M059J (cell line): ENCODE measurements at regions not wholly inside any gene's neighbourhood (a gene's known extent, or its start where the extent isn't known, plus 50 kb on each side); places are given as distances from the start of the nearest gene placed in this dataset.

Source experiments
- DNase-seq: peaks from one replicate; pipeline ENCODE4 v3.0.0-alpha.2; 2012; ENCODE audit warnings: low read depth

DNA sequence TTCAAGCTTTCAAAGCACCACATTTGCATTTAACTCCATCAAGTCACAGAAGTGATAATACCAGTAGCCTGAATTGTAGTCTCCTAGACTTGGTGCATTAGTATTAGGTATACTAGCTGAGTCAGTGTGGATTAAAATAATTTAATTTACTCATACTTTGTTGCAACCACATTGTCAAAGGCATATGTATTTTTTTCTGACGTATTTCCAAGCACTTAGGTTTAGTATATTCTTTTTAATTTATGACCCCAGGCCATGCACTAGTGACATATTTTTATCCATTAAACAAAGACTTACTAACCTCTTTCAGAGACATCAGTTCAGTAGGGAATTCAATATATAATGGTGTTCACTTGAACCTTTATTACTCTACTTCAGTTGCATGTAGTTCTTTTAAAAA, 1894.5 kb downstream of the NCAM2 start:
- no peak for DNase-seq

DNA sequence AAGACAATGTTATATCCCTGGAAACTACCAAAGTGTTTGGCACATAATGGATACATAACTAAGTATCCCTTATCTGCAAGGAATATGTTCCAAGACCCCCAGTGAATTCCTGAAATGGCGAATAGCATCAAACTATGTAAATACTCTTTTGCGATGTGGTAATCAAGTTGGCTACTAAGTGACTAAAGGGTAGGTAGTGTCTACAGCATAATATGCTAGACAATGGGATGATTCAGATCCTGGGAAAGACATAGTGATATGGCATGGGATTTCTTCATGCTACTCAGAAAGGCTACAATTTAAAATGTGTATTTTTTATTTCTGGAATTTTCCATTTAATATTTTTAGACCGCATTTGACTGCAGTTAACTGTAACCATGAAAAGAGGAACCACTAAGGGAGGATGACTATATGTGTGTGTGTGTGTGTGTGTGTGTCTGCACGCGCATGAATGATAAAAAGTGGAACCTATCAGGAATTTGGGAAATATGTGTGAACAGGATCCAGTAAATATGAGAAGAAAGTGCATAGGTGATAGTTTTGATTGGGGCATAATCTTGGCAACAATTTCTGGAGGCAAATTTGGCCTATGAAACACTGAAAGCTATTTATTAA, 1899.9 kb downstream of the NCAM2 start:
- DNase-seq = no peak

DNA sequence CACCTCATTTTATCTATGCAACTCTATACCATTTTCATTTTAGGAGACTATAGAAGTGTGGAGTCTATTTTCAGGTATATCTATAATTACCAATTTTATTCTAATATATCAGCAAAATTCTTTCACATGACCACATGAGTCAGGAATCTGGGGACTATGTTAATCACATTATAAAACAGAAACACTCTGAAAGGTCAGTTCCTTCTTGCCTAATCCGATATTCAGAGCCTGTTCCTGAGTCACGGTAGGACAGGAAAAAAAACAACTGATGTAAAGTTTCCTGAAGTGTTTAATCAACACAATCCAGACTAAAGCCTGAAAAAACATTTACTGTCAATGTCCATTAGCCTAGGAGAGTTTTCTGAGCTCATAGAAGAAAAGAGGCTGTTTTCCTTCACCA, 1902.3 kb downstream of the NCAM2 start:
- DNase-seq = no peak

DNA sequence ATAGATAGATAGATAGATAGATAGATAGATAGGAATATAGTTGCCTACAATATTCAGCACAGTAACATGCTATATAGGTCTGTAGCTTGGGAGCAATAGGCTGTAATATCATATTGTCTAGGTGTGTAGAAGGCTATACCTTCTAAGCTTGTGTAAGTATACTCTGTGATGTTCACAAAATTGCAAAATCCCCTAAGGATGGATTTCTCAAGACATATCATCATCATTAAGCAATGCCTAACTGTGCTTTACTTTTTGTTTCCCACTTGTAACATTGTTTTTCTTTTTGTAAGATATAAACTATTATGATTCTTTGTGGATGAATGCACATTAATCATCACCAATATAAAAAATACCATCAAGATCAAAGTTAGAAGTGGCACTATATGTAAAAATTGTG, 1905.6 kb downstream of the NCAM2 start:
- DNase-seq = no peak

DNA sequence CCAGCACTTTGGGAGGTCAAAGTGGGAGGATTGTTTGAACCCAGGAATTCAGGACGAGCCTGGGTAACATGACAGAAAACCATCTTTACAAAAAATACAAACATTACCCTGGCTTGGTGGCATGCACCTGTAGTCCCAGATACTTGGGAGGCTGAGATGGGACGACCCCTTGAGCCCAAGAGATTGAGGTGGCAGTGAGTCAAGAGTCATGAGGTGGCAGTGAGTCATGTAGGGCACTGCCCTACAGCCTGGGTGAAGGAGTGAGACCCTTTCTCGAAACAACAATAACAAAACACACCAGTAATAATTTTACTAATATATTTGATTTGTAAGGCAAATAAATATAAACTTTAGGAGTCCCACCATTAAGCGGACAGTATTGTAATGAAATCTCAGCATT, 1906.2 kb downstream of the NCAM2 start:
- DNase-seq = no peak

DNA sequence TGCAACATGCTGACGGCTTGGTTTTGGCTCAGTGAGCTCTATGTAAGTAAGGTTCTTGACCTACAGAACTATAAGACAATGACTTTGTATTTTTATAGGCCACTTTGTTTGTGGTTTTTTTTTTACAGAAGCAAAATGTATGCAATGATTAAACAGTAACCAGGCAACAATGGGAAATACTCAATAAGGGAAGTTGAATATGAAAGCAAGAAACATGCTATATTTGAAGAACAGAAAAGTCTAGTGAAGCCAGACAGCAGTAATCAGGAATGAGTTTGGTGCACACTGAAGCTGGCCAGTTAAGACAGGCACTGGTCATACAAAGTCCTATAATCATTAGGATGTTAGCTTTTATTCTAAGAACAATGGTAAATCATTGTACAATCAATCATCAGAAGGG, 1926.8 kb downstream of the NCAM2 start:
- no peak for DNase-seq

DNA sequence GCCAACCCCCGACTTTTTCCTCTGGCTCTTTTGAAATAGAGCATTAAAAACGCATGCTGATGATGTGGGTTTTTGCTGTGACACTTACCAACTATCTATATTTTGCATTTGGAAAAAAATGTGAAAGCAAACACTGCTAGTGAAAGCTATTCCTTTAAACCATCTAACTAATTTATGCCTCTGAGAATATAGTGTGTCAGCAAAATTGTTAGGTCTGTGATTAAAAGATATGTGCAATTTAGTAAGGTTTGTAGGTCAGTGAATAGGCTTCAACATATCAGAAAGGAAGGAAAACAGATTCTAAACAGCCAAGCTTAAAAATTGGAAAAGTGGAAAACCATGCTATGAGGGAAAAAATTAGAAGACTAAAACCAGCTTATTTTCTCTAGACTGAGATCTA, 1929.3 kb downstream of the NCAM2 start:
- DNase-seq = no peak

DNA sequence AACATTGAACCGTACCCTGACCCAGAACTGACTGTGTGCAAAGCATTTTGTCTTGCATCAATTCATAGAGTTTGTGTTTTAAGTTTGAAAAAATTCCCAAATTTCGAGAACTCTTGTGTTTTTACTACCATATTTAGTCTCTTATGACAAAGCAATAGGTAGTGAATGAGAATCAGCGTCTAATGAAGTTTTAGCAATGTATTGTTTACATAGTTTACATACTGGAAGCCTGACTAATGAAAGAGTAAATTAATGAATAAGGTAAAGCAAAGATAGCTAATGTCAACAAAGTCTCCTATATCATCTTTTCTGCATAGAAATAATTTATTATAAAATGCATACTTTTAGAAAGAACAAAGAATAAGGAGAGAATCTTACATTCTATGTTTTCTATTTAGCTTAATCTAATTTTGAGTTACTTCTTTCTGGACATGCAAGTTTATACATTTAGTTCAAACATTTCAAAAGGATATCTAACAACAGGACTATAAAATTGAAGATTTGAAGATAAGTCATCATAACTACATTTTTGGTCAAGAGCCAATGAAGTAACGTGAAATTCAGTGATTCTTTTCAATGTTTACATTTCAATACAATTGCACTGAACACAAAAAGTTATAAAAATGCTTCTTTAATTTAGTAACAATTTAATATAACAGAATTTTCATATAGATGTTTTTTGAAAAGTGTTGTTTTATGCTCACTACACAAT, 1943.7 kb downstream of the NCAM2 start:
- no peak for DNase-seq

DNA sequence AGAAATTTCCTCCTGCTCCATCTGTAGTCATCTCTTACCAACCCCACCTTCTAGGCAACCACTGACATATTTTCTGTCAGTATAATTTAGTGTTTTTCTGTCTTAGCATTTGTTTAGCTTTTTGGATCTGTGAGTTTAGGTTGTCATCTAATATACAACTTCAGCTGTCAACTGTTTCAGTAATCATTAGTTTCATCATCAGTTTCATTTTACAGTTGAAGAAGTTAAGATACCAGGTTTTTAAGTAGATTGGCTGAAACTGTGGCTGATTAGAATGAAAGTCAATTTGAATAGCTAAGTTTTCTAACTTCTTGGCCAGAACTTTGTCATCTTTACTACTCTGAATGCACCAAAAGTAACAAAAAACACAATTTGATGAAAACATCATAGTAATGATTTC, 1957.3 kb downstream of the NCAM2 start:
- DNase-seq = no peak

DNA sequence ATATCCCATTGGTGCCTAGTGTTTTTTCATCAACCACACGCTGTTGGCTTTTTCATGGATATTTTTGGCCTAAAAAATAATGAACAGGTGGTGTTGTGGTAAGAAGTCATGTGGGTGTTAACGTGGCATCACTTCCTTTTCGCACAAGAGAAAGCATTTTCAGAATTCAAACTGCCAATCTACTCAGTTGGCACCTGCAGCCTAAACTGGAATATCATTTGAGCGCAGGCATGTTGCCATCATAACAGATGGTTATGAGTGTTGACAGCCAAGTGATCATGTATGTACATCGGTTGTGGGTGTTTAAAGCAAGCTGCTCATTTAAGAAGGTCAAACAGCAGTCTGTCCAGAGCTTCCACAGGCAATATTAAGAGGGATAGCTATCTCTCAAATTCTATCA, 1963.0 kb downstream of the NCAM2 start:
- no peak for DNase-seq

DNA sequence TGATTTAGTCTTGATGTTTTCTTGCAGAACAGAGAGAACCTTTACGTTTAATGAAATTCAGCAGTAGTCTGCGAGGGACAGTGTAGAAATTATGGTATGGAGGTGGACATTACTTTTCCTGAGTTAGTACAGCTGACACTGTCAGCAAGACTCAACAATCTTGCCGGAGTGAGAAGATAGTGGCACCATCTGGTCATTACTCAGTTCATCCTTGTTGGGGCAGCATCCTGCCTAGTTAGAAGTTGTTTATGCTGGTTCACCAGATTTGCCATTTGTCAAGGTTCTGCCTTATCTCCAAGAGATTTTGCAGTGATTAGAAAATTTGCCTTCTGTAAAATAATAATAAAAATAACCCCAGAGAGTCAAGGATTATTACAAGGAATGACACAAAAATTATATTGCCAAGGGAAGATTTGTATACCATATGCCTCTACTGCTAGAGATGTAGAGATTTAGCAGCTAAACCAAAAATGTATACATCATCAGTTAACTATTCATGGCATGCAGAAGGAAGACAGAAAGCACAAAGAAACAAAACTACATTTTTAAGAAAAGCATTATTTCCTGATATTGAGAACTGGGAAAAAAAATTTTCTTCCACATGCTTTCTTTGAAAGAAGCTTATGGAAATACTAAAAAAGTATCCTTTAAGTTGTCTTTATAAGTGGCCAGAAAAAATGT, 1967.4 kb downstream of the NCAM2 start:
- no peak for DNase-seq

DNA sequence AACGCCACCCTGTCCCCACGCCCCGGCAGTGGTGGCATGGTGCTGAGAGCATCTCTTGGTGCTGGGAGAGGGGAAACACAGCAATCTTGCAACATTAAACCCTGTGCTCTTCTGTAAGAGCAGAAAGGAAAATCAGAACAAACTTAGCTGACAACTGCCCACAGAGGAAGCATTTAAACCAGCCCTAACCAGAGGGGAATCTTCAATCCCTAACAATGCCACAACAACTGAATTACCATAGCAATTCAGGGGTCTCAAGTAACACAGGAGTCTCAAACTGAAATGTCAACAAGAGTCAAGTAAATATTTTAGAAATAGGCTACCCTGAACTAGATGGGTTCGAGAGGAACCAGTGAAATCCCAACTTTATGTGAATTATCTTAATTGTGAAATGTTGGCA, 1983.6 kb downstream of the NCAM2 start:
- DNase-seq = no peak

DNA sequence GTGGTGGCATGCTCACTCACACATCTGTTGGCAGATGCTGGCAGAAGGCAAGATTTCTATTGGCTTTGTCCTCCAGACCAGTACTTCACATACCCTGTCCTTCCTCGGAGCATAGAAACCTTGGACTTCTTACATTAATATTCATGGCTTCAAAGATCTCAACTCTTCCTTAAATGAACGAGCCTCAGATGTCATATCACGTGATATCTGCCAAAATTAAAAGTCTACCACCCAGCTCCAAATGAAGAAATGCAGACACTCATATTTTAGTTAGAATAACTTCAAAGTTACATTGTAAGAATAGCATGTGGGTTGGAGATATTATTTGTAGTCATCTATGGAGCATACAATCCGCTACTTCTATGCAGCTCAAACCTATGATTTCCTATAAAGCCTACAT, 1994.9 kb downstream of the NCAM2 start:
- no peak for DNase-seq

DNA sequence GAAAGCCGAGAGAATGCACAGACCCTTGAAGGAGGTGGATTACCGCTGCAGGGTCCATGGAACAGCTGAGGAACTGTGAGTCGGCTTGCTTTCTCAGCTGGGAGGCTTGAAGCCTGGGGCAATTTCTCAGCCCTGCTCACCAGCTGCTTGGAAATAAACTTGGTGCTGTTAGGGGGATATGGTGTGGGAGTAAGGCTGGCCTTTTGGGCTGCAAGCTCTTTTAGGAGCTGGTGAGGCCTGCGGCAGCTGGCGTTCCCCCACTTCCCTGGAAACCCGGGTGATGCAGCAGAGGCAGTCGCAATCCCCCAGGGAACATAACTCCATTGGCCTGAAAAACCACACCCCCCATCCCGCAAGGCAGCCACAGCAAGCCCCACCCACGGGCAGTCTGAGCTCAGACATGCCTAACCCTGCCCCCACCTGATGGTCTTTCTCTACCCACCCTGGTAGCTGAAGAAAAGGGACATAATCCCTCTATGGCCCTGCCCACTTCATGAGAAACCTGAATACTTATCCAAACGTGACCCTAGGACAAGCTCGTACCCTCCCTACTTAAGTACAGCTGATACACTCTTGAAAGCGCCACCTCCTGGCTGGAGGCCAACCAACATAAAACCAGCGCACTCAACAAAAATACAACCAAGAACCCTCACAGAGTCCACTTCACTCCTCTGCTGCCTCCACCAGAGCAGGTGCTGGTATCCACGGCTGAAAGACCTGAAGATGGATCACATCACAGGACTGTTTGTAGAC, 1995.8 kb downstream of the NCAM2 start:
- DNase-seq = no peak

DNA sequence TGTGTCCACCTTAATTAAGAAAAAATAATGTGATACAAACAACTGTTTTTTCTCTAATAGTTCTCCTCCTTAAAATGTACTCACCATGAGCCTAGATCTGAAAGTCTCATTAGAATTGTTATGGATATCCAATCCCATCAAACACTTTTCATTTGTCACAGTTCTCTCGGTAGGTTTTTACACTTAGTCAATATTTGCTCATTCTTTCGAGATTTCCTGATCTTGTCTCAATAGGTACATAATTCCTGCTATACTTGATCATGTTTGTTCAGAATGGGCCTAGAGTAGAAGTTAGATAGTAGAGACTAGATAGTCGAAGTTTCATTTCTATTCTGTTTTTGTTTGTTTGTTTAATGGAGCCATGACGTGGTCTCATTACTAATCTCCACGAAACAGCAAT, 2005.7 kb downstream of the NCAM2 start:
- DNase-seq = no peak

DNA sequence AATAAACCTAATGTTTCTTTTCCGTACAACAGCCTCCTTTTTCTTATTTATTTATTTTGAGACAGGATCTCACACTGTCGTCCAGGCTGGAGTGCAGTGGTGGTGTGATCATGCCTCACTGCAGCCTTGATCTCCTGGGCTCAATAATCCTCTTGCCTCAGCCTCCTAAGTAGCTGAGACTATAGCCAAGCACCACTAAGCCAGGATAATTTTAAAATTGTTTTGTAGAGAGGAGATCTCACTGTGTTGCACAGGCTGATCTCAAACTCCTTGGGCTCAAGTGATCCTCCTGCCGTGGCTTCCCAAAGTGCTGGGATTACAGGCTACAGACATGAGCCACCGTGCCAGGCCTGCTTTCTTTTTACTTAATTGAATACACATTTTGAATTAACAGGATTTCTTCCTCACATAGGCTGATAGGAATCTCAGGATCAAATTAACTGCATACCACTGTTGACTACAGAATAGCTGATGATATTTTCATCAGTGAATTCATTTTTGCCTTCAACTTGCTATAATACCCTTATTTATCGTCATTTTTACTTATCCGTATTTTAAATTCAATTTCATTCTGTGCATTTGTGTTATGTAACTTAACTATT, 2010.5 kb downstream of the NCAM2 start:
- DNase-seq = no peak

DNA sequence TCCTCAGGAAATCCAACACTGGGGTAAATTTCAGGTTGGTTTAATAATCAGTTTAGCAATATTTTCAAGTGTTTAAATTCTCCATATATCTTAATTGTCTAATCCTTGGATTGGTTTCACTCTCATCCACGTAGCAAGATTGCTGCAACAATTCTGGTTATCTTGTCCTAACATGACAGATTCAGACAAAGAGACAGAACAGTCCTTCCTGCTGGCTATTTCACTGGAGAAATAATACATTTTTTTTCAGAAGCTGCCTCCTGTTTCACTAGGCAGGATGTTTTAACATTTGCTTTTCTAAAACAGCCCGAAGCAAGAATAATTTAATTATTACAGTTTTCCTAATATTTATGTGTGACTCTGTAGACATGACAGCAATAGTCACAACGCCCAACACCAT, 2011.2 kb downstream of the NCAM2 start:
- DNase-seq = no peak

DNA sequence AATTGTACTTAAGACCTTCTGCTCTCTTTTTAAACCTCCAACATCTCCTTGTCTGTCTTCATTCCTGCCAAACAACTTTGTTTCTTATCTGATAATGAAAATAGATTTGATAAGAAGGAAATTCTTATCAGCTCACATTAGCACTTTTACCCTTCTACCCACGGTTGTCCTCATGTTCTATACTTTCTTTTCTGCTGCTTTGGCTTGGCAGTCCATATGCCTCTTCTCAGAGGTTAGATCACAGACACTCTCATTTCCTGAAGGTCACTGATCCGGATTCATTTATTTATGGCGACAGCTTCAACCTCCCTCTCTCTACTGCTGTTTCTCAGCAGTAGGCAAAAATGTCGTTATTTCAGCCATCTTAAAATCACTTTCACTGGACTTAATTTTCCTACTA, 2015.8 kb downstream of the NCAM2 start:
- DNase-seq = no peak

DNA sequence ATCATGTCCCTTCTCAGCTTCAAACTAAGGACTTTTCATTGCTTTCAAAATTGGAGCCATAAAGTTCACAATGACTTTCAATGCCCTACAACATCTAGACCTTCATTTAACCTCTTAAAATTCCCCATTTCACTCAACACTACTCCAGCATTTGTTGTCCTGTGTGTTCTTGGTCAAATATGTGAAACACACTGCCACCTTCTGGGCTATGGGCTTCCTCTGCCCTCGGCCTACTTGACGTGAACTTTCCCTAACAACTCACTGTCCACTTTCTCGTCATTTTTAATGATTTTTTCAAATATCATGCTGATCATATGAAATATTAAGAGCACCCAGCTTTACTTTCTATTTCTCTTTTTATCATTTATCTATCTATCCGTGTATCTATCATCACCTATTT, 2018.4 kb downstream of the NCAM2 start:
- DNase-seq = no peak

DNA sequence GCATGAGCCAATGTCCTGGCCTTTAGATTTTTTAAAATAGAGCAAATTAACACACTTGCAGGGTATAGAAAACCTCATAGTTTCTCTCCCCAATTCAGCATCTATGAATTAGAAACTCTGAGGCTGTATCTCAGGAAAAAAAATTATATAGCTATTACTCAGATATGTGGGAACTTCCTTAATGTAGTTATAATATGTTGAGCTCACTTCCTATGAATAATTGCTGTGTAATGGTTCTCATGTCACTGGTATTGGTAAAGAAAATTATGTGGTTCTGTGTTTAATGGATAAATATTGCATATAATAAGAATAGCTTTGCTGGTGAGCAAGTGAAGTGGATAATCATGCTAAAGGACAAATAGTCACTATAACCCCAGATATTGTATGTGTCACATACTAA, 2019.8 kb downstream of the NCAM2 start:
- no peak for DNase-seq

DNA sequence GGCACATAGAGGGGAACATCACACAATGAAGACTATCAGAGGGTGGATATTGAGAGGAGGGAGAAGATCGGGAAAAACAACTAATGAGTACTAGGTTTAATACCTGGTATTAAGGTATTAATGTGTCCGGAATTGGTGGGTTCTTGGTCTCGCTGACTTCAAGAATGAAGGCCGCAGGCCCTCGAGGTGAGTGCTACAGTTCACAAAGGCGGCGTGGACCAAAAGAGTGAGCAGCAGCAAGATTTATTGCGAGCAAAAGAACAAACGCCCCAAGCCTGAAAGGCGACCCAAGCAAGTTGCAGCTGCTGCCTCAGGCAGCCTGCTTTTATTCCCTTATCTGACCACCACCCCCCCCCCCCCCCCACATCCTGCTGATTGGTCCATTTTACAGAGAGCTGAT, 2022.8 kb downstream of the NCAM2 start:
- DNase-seq = no peak

DNA sequence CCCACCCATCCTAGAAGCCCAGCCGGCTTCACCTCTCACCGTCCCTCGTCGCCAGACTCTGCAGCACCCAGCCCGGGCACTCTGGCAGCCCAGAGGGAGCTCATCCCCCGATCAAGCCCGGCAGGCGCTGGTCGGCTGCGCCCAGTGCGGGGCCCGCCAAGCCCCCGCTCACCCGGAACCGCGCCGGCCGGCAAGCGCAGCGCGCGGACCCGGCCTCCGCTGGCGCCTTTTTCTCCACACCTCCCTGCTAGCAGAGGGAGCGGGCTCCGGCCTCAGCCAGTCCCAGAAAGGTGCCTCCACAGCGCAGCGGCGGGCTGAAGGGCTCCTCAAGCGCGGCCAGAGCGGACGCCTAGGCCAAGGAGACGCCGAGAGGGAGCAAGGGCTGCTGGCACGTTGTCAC, 2023.3 kb downstream of the NCAM2 start:
- DNase-seq = no peak
